ENCODE measurements at regions not wholly inside any gene's neighbourhood (a gene's known extent, or its start where the extent isn't known, plus 50 kb on each side); places are given as distances from the start of the nearest gene placed in this dataset.

DNA sequence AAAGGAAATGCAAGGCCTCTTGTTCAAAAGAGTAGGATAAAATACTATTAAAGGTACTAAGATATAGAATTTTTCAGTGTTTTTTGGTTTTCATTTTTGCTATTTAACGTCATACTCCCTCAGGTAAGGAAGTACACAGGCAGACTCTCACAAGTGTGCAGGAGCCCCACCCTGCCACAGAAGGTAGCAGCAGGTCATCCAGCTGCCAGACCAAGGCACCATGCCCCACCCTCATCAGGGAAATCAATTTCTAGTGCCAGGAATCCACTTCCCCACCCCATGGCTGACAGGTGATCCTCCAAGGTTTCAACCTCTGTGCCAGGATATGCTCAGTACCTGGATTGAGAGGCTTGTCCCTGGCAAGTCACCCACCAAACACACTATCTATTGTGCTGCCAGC is 712.9 kb downstream of the SORCS3 start:
- Histone ChIP-seq H3K27me3 (no peaks in the 10 kb centered on the region), H3K27ac (no peak overlapping the region), H3K4me1 (no peaks in the 10 kb centered on the region), H3K9me3 (no peaks in the 10 kb centered on the region), H3K36me3 (no peaks in the 10 kb centered on the region), H3K4me3 (no peak overlapping the region)
- TF ChIP-seq, protein P1, sequence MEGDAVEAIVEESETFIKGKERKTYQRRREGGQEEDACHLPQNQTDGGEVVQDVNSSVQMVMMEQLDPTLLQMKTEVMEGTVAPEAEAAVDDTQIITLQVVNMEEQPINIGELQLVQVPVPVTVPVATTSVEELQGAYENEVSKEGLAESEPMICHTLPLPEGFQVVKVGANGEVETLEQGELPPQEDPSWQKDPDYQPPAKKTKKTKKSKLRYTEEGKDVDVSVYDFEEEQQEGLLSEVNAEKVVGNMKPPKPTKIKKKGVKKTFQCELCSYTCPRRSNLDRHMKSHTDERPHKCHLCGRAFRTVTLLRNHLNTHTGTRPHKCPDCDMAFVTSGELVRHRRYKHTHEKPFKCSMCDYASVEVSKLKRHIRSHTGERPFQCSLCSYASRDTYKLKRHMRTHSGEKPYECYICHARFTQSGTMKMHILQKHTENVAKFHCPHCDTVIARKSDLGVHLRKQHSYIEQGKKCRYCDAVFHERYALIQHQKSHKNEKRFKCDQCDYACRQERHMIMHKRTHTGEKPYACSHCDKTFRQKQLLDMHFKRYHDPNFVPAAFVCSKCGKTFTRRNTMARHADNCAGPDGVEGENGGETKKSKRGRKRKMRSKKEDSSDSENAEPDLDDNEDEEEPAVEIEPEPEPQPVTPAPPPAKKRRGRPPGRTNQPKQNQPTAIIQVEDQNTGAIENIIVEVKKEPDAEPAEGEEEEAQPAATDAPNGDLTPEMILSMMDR (IDR thresholded peaks at IDR 0.05), result no peak
- no peak for TF ChIP-seq POLR2AphosphoS5 (IDR thresholded peaks at IDR 0.05)
- TF ChIP-seq EP300 (IDR thresholded peaks at IDR 0.05), result no peak
- no peak for TF ChIP-seq POLR2A (IDR thresholded peaks at IDR 0.05)
- 90% methylated on average over 1 of the region's 1 CpG; no CpG with 5 or more reads in 1 of the 2 donors for WGBS, 2 donors (ENCODE audit: low coverage in 1 of 2)
- ATAC-seq, result no peak

DNA sequence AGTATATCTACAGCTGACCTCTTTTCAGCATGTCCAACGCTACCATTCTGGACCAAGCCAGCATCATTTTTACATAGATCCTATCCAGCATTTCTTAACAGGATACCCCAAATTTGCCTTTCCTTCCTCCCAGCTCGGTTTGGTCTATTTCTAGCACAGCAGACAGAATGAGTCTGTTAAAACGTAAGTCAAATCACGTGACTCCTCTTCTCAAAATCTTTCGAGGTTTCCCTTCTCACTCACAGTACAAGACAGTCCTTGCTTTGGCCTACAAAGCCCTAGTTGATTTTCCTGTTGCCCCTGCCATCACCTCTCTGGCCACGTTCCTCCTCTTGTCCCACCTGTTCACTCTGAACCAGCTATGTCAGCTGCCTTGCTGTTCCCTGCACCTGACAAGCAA is 711.7 kb downstream of the SORCS3 start:
- no peak for ATAC-seq
- Histone ChIP-seq H3K4me1 (no peaks in the 10 kb centered on the region), H3K27me3 (no peaks in the 10 kb centered on the region), H3K36me3 (no peaks in the 10 kb centered on the region), H3K9me3 (no peaks in the 10 kb centered on the region), H3K4me3 (no peak overlapping the region), H3K27ac (no peak overlapping the region)
- TF ChIP-seq EP300 (IDR thresholded peaks at IDR 0.05), result no peak
- TF ChIP-seq POLR2AphosphoS5 (IDR thresholded peaks at IDR 0.05), result no peak
- no peak for TF ChIP-seq POLR2A (IDR thresholded peaks at IDR 0.05)
- TF ChIP-seq, protein P1 (IDR thresholded peaks at IDR 0.05), result no peak
- WGBS, 2 donors (ENCODE audit: low coverage in 1 of 2), result 83 to 97% methylated on average over 5 to 6 of the region's 6 CpGs

DNA sequence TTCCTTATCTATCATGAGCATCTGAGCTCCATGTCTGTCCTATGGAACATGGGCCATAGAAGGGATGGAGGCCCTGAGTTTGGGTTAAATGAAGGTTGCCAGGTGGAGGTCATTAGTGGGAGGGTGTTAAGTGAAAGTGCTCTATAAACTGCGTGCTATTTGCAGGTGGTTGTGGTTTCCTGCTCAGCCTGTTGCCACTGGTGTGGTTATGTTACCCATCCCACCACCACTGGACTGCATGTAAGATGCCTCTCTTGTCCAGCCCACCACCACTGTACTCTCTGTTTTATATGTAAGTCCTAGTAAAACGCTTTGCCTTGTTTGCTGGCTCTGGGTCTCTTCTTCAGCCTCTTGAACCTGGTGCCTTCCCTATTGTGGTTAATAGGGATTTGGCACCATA is 711.2 kb downstream of the SORCS3 start:
- H3K9me3 ChIP-seq, result no peaks in the 10 kb centered on the region
- no peaks in the 10 kb centered on the region for H3K27me3 ChIP-seq
- H3K36me3 ChIP-seq, result no peaks in the 10 kb centered on the region
- H3K4me3 ChIP-seq, result no peak overlapping the region
- no peaks in the 10 kb centered on the region for H3K4me1 ChIP-seq
- TF ChIP-seq POLR2AphosphoS5 (IDR thresholded peaks at IDR 0.05) (no peak), POLR2A (IDR thresholded peaks at IDR 0.05) (no peak), EP300 (IDR thresholded peaks at IDR 0.05) (no peak)
- TF ChIP-seq, protein P1 (IDR thresholded peaks at IDR 0.05), result no peak
- no peak overlapping the region for H3K27ac ChIP-seq
- 83 to 100% methylated on average over 1 to 2 of the region's 2 CpGs for WGBS, 2 donors (ENCODE audit: low coverage in 1 of 2)
- ATAC-seq, result no peak

GRCh38 chr10:105351187-105351586 is 710.1 kb downstream of the SORCS3 start:
- 58 to 92% methylated on average over 2 of the region's 2 CpGs for WGBS, 2 donors (ENCODE audit: low coverage in 1 of 2)
- no peak for ATAC-seq
- no peaks in the 10 kb centered on the region for H3K36me3 ChIP-seq

GRCh38 chr10:105347487-105347886 is 706.4 kb downstream of the SORCS3 start:
- no peak for TF ChIP-seq POLR2A (IDR thresholded peaks at IDR 0.05)
- TF ChIP-seq, protein P1 (IDR thresholded peaks at IDR 0.05), result no peak
- TF ChIP-seq POLR2AphosphoS5 (IDR thresholded peaks at IDR 0.05), result no peak
- TF ChIP-seq EP300 (IDR thresholded peaks at IDR 0.05), result no peak
- no peaks in the 10 kb centered on the region for H3K9me3 ChIP-seq
- H3K36me3 ChIP-seq, result no peaks in the 10 kb centered on the region
- H3K4me3 ChIP-seq, result no peak overlapping the region
- H3K4me1 ChIP-seq, result no peaks in the 10 kb centered on the region
- no peak for ATAC-seq
- H3K27ac ChIP-seq, result no peak overlapping the region
- no peaks in the 10 kb centered on the region for H3K27me3 ChIP-seq
- 89 to 100% methylated on average over 1 to 2 of the region's 2 CpGs for WGBS, 2 donors (ENCODE audit: low coverage in 1 of 2)

More at GRCh38 chr10:105351187-105351586, 710.1 kb downstream of the SORCS3 start:
- TF ChIP-seq EP300 (IDR thresholded peaks at IDR 0.05) (no peak), POLR2A (IDR thresholded peaks at IDR 0.05) (no peak), POLR2AphosphoS5 (IDR thresholded peaks at IDR 0.05) (no peak)
- TF ChIP-seq, protein P1 (IDR thresholded peaks at IDR 0.05), result no peak
- H3K9me3 ChIP-seq, result no peaks in the 10 kb centered on the region
- no peaks in the 10 kb centered on the region for H3K4me1 ChIP-seq
- H3K27me3 ChIP-seq, result no peaks in the 10 kb centered on the region
- no peak overlapping the region for H3K27ac ChIP-seq
- H3K4me3 ChIP-seq, result no peak overlapping the region
